B cell (primary cell): ENCODE measurements at regions not wholly inside any gene's neighbourhood (a gene's known extent, or its start where the extent isn't known, plus 50 kb on each side); places are given as distances from the start of the nearest gene placed in this dataset.

Experiments used
- ATAC-seq: fragments of 200-7000 bp; cut with Tn5 transposase; one replicate; pipeline ENCODE4 v1.10.0; 2021; ENCODE audit warnings: low read depth, mild to moderate bottlenecking, moderate number of reproducible peaks, moderate library complexity
- CTCF ChIA-PET: fragments of 350-600 bp; sonication (Branson Sonifier 250); formaldehyde crosslinking; loops from one replicate; lab custom pipeline; 2021; ENCODE audit warnings: antibody characterized with exemption, inconsistent platforms; lab: Charles Lee
- POLR2A ChIA-PET: fragments of 350-600 bp; sonication (Branson Sonifier 250); formaldehyde crosslinking; loops from one replicate; lab custom pipeline; 2021; ENCODE audit warnings: antibody characterized with exemption; lab: Charles Lee
- DNase-seq: peaks from one replicate; pipeline ENCODE4 v3.0.0; 2013
- H2AFZ ChIP-seq: 2 replicates; pipeline ENCODE4 v1.6.1; 2012; ENCODE audit warnings: mild to moderate bottlenecking, low read depth, low read length; ENCODE audit not compliant: insufficient read depth, poor library complexity, severe bottlenecking
- H3K27ac ChIP-seq, 2 donors: 1 replicate in 1 of 2; 2 replicates in 1 of 2; pipeline ENCODE4 v1.5.1; 2012 to 2013; ENCODE audit warnings: low read length in 2 of 2, mild to moderate bottlenecking in 2 of 2, moderate library complexity in 1 of 2
- H3K27me3 ChIP-seq, 4 experiments: fragments of 200-600 bp in 1 of 4; sonication (generic) in 1 of 4; replicated peaks in 1 of 4; 1 replicate in 2 of 4; 2 replicates in 2 of 4; pipeline versions ENCODE4 v1.6.1 to v1.7.0; 2013 to 2016; ENCODE audit warnings: low read length in 3 of 4, mild to moderate bottlenecking in 2 of 4, mixed read lengths in 1 of 4, moderate library complexity in 1 of 4; ENCODE audit not compliant: insufficient read depth in 4 of 4, control insufficient read depth in 3 of 4; ENCODE audit errors: control extremely low read depth in 1 of 4
- H3K36me3 ChIP-seq, 2 experiments: replicated peaks in 1 of 2; 1 replicate in 1 of 2; 2 replicates in 1 of 2; pipeline versions ENCODE4 v1.6.1 to v1.7.1; 2013; ENCODE audit warnings: low read length in 1 of 2; ENCODE audit not compliant: insufficient read depth in 2 of 2, control insufficient read depth in 1 of 2; ENCODE audit errors: control extremely low read depth in 1 of 2, extremely low read depth in 1 of 2
- H3K4me1 ChIP-seq, 2 donors: fragments of 200-600 bp in 1 of 2; sonication (generic) in 1 of 2; 1 replicate in 1 of 2; 2 replicates in 1 of 2; pipeline versions ENCODE4 v1.5.1 to v1.6.1; 2013 to 2017; ENCODE audit warnings: low read length in 2 of 2; ENCODE audit not compliant: control insufficient read depth in 2 of 2, insufficient read depth in 2 of 2
- H3K4me2 ChIP-seq: replicated peaks from 2 replicates; pipeline ENCODE3; 2012; ENCODE audit warnings: mild to moderate bottlenecking, low read depth, low read length; ENCODE audit not compliant: poor library complexity, severe bottlenecking
- H3K4me3 ChIP-seq, 5 experiments: fragments of 200-600 bp in 1 of 5; sonication (generic) in 1 of 5; 1 replicate in 3 of 5; 2 replicates in 2 of 5; pipeline versions ENCODE4 v1.5.1 to v1.7.0; 2011 to 2016; ENCODE audit warnings: low read length in 4 of 5, mild to moderate bottlenecking in 4 of 5, low read depth in 2 of 5, control low read depth in 1 of 5, moderate library complexity in 1 of 5; ENCODE audit not compliant: insufficient read depth in 1 of 5; ENCODE audit errors: control extremely low read depth in 1 of 5, extremely low read depth in 1 of 5
- H3K79me2 ChIP-seq: fragments of 200-600 bp; sonication (generic); one replicate; pipeline ENCODE4 v1.6.0; 2016; ENCODE audit warnings: low read length; ENCODE audit not compliant: control insufficient read depth, insufficient read depth
- H3K9ac ChIP-seq: fragments of 200-600 bp; sonication (generic); 2 replicates; pipeline ENCODE4 v1.6.1; 2017; ENCODE audit warnings: mild to moderate bottlenecking, low read length, moderate library complexity
- H3K9me3 ChIP-seq, 3 donors: one replicate each; pipeline versions ENCODE4 v1.6.1 to v1.7.1; 2013; ENCODE audit warnings: low read length in 2 of 3; ENCODE audit not compliant: control insufficient read depth in 2 of 3, insufficient read depth in 1 of 3; ENCODE audit errors: control extremely low read depth in 1 of 3
- H4K20me1 ChIP-seq: 2 replicates; pipeline ENCODE4 v1.6.0; 2012; ENCODE audit warnings: mild to moderate bottlenecking, low read length; ENCODE audit not compliant: insufficient read depth, control insufficient read depth, poor library complexity, severe bottlenecking
- H3K27ac Mint-ChIP-seq: one replicate; pipeline ENCODE4 v1.8.0; 2021; ENCODE audit warnings: mixed read lengths
- H3K27me3 Mint-ChIP-seq: one replicate; pipeline ENCODE4 v1.8.0; 2021; ENCODE audit warnings: mixed read lengths
- H3K4me1 Mint-ChIP-seq: one replicate; pipeline ENCODE4 v1.8.0; 2021; ENCODE audit warnings: mixed read lengths
- H3K4me3 Mint-ChIP-seq: one replicate; pipeline ENCODE4 v1.8.0; 2021; ENCODE audit warnings: mixed read lengths
- H3K9me3 Mint-ChIP-seq: one replicate; pipeline ENCODE4 v1.8.0; 2022; ENCODE audit warnings: mixed read lengths; ENCODE audit not compliant: insufficient read depth
- CTCF ChIP-seq: fragments of 200-600 bp; IDR thresholded peaks from one replicate; pipeline ENCODE4 v1.8.0; 2022; ENCODE audit warnings: antibody characterized with exemption, mild to moderate bottlenecking
- EZH2 ChIP-seq: IDR thresholded peaks from 2 replicates; pipeline ENCODE4 v1.6.1; 2012; ENCODE audit warnings: borderline replicate concordance, low read depth, mild to moderate bottlenecking, moderate library complexity, low read length; ENCODE audit not compliant: insufficient read depth, poor library complexity, severe bottlenecking
- WGBS: methylation state at CpG from one replicate; pipeline ENCODE4 v1.1.5; 2013; ENCODE audit warnings: missing lambda C conversion rate; ENCODE audit not compliant: insufficient coverage; 5-methylcytosine and 5-hydroxymethylcytosine counted together
- intact Hi-C: fragments of 100-400 bp; cut with micrococcal nuclease; formaldehyde crosslinking; loops from one replicate; pipeline ENCODE4 v1.10.0; 2022

GRCh38 chr2:20511130-20511529, 64.3 kb downstream of the RHOB start:
- Histone ChIP-seq H3K4me1 (no peaks in the 10 kb centered on the region), H2AFZ (no peak overlapping the region), H3K4me2 (no peak overlapping the region), H3K27ac (no peak overlapping the region), H4K20me1 (no peaks in the 10 kb centered on the region), H3K36me3 (no peaks in the 10 kb centered on the region), H3K9me3 (peaks cover 0 to 15% (median 0%) of the 10 kb centered on the region in 3 donors), H3K27me3 (no peaks in the 10 kb centered on the region), H3K9ac (no peak overlapping the region), H3K4me3 (no peak overlapping the region), H3K79me2 (no peaks in the 10 kb centered on the region)
- CTCF ChIA-PET, result no interaction called here
- TF ChIP-seq CTCF, result no peak
- POLR2A ChIA-PET, result no interaction called here
- Mint-ChIP-seq H3K27me3 (peaks cover 17% of the 10 kb centered on the region), H3K27ac (no peak overlapping the region), H3K9me3 (peaks cover 3% of the 10 kb centered on the region), H3K4me3 (no peak overlapping the region), H3K4me1 (peaks cover 2% of the 10 kb centered on the region)
- DNase-seq, result no peak
- no peak for ATAC-seq
- intact Hi-C loops, result no loop called here
- 87% methylated on average over 3 of the region's 5 CpGs for WGBS

- Mint-ChIP-seq H3K27ac (no peak overlapping the region), H3K27me3 (peaks cover 13% of the 10 kb centered on the region), H3K9me3 (peaks cover 3% of the 10 kb centered on the region), H3K4me1 (peaks cover under 1% of the 10 kb centered on the region), H3K4me3 (no peak overlapping the region)
- Histone ChIP-seq H4K20me1 (no peaks in the 10 kb centered on the region), H3K4me1 (no peaks in the 10 kb centered on the region), H2AFZ (no peak overlapping the region), H3K27ac (no peak overlapping the region), H3K9ac (no peak overlapping the region), H3K27me3 (no peaks in the 10 kb centered on the region), H3K4me3 (no peak overlapping the region), H3K36me3 (no peaks in the 10 kb centered on the region), H3K9me3 (peaks cover 0 to 15% (median 0%) of the 10 kb centered on the region in 3 donors), H3K4me2 (no peak overlapping the region), H3K79me2 (no peaks in the 10 kb centered on the region)
- intact Hi-C loops, result no loop called here
- POLR2A ChIA-PET, result interaction anchor here (0.6 kb wide), 1 partner anchor 72 kb away, joined by 3 read pairs; no protein-coding TSS in a partner anchor
- ATAC-seq, result no peak
- CTCF ChIA-PET, result no interaction called here
- 90% methylated on average over 9 of the region's 11 CpGs for WGBS
- DNase-seq, result no peak
- TF ChIP-seq CTCF (no peak), EZH2 (no peak)
These were observed 65.3 kb downstream of the RHOB start for GRCh38 chr2:20512061-20512605.
